ENCODE measurements at regions not wholly inside any gene's neighbourhood (a gene's known extent, or its start where the extent isn't known, plus 50 kb on each side); places are given as distances from the start of the nearest gene placed in this dataset.
"Not testable (repeated sequence)": the region's sequence is repeated elsewhere in the genome, so short reads cannot be mapped to it uniquely, and the experiment has no call there.

DNA sequence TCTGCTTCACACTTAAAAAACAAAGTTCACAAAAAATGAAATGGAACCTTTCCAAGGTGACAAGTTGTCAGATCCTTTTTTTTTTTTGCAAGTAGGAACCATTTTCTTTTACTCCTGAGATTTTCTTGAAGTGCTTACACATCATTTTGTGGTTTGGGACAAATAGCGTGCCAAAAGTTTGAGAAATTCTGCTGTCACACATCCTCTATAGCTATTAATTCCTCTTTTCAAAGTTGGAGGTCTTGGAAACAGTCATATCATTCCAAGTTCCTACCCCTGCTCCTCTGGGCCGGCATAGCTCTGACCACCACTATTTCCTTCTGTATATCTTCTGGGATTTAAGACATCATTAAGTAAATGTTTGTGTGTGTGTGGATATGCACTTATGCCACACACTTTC lies 421.6 kb upstream of the SLC10A2 start:
- no peak overlapping the region for H3K4me3 Mint-ChIP-seq
- H3K9me3 Mint-ChIP-seq, result peaks cover 2% of the 10 kb centered on the region
- no peak overlapping the region for H3K27ac Mint-ChIP-seq
- H3K4me1 Mint-ChIP-seq, result no peaks in the 10 kb centered on the region
- no peak for TF ChIP-seq CTCF (IDR thresholded peaks at IDR 0.05; ENCODE audit: unreplicated experiment in 3 of 3)
- no peaks in the 10 kb centered on the region for H3K27me3 Mint-ChIP-seq (ENCODE audit: low read depth)
- H3K36me3 Mint-ChIP-seq (ENCODE audit: low read depth), result no peaks in the 10 kb centered on the region

DNA sequence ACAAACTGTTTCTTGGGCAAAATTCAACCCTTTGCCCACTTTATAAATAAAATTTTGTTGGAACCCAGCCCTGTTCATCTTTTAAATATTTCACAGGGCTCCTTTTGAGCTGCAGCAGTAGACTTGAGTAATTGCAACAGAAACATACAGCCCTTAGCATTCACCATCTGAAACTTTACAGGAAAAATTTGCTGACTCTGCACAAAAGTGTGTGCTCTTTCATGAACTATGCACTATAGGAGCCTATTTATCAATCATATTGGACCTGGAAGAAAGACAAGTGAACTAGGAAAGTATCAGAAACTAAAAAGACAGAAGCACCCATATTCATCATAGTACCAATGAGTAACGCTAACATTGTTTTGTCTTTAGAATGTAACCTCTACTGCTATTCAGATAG lies 406.9 kb upstream of the SLC10A2 start:
- H3K27me3 Mint-ChIP-seq (ENCODE audit: low read depth), result peaks cover 4% of the 10 kb centered on the region
- H3K4me3 Mint-ChIP-seq, result no peak overlapping the region
- no peaks in the 10 kb centered on the region for H3K36me3 Mint-ChIP-seq (ENCODE audit: low read depth)
- no peak overlapping the region for H3K27ac Mint-ChIP-seq
- H3K4me1 Mint-ChIP-seq, result no peaks in the 10 kb centered on the region
- no peaks in the 10 kb centered on the region for H3K9me3 Mint-ChIP-seq
- no peak for TF ChIP-seq CTCF (IDR thresholded peaks at IDR 0.05; ENCODE audit: unreplicated experiment in 3 of 3)

GRCh38 chr13:103471896-103472295 lies 405.7 kb upstream of the SLC10A2 start:
- Mint-ChIP-seq H3K4me1 (no peaks in the 10 kb centered on the region), H3K27ac (no peak overlapping the region), H3K4me3 (no peak overlapping the region), H3K9me3 (no peaks in the 10 kb centered on the region), H3K36me3 (ENCODE audit: low read depth) (no peaks in the 10 kb centered on the region), H3K27me3 (ENCODE audit: low read depth) (no peaks in the 10 kb centered on the region)
- TF ChIP-seq CTCF (IDR thresholded peaks at IDR 0.05; ENCODE audit: unreplicated experiment in 3 of 3), result no peak

- Mint-ChIP-seq H3K4me1 (no peaks in the 10 kb centered on the region), H3K4me3 (no peak overlapping the region), H3K27ac (no peak overlapping the region), H3K27me3 (ENCODE audit: low read depth) (no peaks in the 10 kb centered on the region), H3K9me3 (peaks cover 3% of the 10 kb centered on the region), H3K36me3 (ENCODE audit: low read depth) (no peaks in the 10 kb centered on the region)
- TF ChIP-seq CTCF (IDR thresholded peaks at IDR 0.05; ENCODE audit: unreplicated experiment in 3 of 3), result no peak
Measured at GRCh38 chr13:103469771-103470170, 403.6 kb upstream of the SLC10A2 start.

DNA sequence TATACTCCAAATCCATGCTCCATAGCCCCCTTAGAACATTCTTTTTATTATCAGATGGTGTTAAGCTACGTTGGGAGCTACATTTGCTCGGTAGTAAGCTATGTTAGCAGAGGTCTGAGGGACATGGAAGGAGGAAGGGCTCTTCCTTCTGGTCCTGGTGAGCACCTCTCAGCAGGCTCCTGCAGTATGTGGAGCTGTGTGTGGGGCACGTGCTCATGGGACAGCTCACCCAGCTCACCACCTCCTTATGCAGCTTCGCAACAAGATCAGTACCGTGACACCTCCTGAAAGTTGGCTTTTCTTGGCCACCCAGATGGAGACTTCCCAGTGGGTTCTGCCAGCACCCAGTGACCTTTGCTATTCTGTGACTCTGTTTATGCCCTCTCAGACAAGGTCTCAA lies 400.5 kb upstream of the SLC10A2 start:
- no peaks in the 10 kb centered on the region for H3K4me1 Mint-ChIP-seq
- peaks cover 3% of the 10 kb centered on the region for H3K9me3 Mint-ChIP-seq
- no peak for TF ChIP-seq CTCF (IDR thresholded peaks at IDR 0.05; ENCODE audit: unreplicated experiment in 3 of 3)
- H3K27me3 Mint-ChIP-seq (ENCODE audit: low read depth), result no peaks in the 10 kb centered on the region
- H3K36me3 Mint-ChIP-seq (ENCODE audit: low read depth), result no peaks in the 10 kb centered on the region
- no peak overlapping the region for H3K4me3 Mint-ChIP-seq
- no peak overlapping the region for H3K27ac Mint-ChIP-seq

- not testable (repeated sequence) for H3K4me1 Mint-ChIP-seq; H3K27ac Mint-ChIP-seq; H3K27me3 Mint-ChIP-seq (ENCODE audit: low read depth); H3K9me3 Mint-ChIP-seq; H3K4me3 Mint-ChIP-seq; H3K36me3 Mint-ChIP-seq (ENCODE audit: low read depth)
Measured at GRCh38 chr13:103460246-103460645, 394.0 kb upstream of the SLC10A2 start.

DNA sequence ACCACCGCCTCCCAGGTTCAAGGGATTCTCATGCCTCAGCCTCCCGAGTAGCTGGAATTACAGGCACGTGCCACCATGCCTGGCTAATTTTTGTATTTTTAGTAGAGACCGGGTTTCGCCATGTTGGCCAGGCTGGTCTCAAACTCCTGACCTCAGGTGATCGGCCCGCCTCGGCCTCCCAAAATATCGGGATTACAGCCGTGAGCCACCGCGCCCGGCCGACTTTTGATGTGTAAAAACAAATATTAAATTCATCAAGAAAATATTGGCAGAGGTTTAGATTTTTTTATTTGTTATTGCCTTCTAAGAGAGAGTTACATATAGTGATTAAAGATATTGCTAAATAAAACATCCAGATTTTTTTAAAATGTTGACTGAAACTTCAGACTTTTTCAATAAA lies 390.8 kb upstream of the SLC10A2 start:
- H3K27ac Mint-ChIP-seq, result not testable (repeated sequence)

More for the DNA sequence above, 390.8 kb upstream of the SLC10A2 start:
- not testable (repeated sequence) for H3K27me3 Mint-ChIP-seq (ENCODE audit: low read depth); H3K9me3 Mint-ChIP-seq; H3K4me3 Mint-ChIP-seq; H3K4me1 Mint-ChIP-seq; H3K36me3 Mint-ChIP-seq (ENCODE audit: low read depth)
